ENCODE measurements at regions not wholly inside any gene's neighbourhood (a gene's known extent, or its start where the extent isn't known, plus 50 kb on each side); places are given as distances from the start of the nearest gene placed in this dataset.

- DNase-seq = no peak
- no peak overlapping the region for H3K4me3 Mint-ChIP-seq
- H3K27me3 Mint-ChIP-seq (ENCODE audit: low read depth, poor library complexity) = peaks cover 2% of the 10 kb centered on the region
- TF ChIP-seq, protein P1, sequence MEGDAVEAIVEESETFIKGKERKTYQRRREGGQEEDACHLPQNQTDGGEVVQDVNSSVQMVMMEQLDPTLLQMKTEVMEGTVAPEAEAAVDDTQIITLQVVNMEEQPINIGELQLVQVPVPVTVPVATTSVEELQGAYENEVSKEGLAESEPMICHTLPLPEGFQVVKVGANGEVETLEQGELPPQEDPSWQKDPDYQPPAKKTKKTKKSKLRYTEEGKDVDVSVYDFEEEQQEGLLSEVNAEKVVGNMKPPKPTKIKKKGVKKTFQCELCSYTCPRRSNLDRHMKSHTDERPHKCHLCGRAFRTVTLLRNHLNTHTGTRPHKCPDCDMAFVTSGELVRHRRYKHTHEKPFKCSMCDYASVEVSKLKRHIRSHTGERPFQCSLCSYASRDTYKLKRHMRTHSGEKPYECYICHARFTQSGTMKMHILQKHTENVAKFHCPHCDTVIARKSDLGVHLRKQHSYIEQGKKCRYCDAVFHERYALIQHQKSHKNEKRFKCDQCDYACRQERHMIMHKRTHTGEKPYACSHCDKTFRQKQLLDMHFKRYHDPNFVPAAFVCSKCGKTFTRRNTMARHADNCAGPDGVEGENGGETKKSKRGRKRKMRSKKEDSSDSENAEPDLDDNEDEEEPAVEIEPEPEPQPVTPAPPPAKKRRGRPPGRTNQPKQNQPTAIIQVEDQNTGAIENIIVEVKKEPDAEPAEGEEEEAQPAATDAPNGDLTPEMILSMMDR (IDR thresholded peaks at IDR 0.05) = no peak
- no peak overlapping the region for H3K27ac Mint-ChIP-seq
- H3K4me1 Mint-ChIP-seq = no peaks in the 10 kb centered on the region
- no peaks in the 10 kb centered on the region for H3K9me3 Mint-ChIP-seq
- no peaks in the 10 kb centered on the region for H3K36me3 Mint-ChIP-seq (ENCODE audit: low read depth)
These were observed 419.1 kb upstream of the SGCG start for GRCh38 chr13:22761709-22762108.

DNA sequence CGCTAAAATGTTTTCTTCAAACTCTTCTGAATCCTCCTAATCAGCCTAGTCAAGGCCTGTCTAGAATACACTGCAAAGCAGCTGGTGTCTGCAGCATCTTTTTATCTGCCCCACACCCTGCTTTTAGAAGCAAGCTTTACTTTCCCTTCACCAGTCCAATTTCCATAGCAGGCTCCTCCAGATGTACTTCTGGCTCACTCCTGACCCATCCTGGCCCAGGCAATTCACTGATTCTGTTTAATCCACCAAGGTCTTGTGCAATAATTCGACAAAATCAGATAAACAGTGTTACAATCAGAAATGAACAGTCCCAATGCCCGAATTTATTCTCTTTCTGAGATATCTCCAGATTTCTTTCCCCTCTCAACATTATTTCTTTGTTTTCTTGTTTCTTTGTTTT lies 415.2 kb upstream of the SGCG start:
- Mint-ChIP-seq H3K27me3 (ENCODE audit: low read depth, poor library complexity) (peaks cover 2% of the 10 kb centered on the region), H3K27ac (no peak overlapping the region), H3K4me3 (no peak overlapping the region), H3K4me1 (no peaks in the 10 kb centered on the region), H3K9me3 (no peaks in the 10 kb centered on the region), H3K36me3 (ENCODE audit: low read depth) (no peaks in the 10 kb centered on the region)
- TF ChIP-seq, protein P1 (IDR thresholded peaks at IDR 0.05) = no peak
- DNase-seq = no peak

- Mint-ChIP-seq H3K27me3 (ENCODE audit: low read depth, poor library complexity) (no peaks in the 10 kb centered on the region), H3K9me3 (no peaks in the 10 kb centered on the region), H3K27ac (no peak overlapping the region), H3K4me3 (no peak overlapping the region), H3K36me3 (ENCODE audit: low read depth) (no peaks in the 10 kb centered on the region), H3K4me1 (no peaks in the 10 kb centered on the region)
- DNase-seq = no peak
- TF ChIP-seq, protein P1 (IDR thresholded peaks at IDR 0.05) = no peak
These were observed 409.9 kb upstream of the SGCG start for GRCh38 chr13:22770891-22771290.

- H3K4me3 Mint-ChIP-seq = no peak overlapping the region
- no peak for DNase-seq
- no peaks in the 10 kb centered on the region for H3K27me3 Mint-ChIP-seq (ENCODE audit: low read depth, poor library complexity)
- H3K27ac Mint-ChIP-seq = no peak overlapping the region
- H3K9me3 Mint-ChIP-seq = no peaks in the 10 kb centered on the region
- TF ChIP-seq, protein P1 (IDR thresholded peaks at IDR 0.05) = no peak
- H3K36me3 Mint-ChIP-seq (ENCODE audit: low read depth) = no peaks in the 10 kb centered on the region
- H3K4me1 Mint-ChIP-seq = no peaks in the 10 kb centered on the region
These were observed 407.3 kb upstream of the SGCG start for GRCh38 chr13:22773465-22773864.

- no peaks in the 10 kb centered on the region for H3K36me3 Mint-ChIP-seq (ENCODE audit: low read depth)
These were observed 404.2 kb upstream of the SGCG start for GRCh38 chr13:22776394-22777186.

More at GRCh38 chr13:22776394-22777186, 404.2 kb upstream of the SGCG start:
- DNase-seq = no peak
- Mint-ChIP-seq H3K4me3 (no peak overlapping the region), H3K4me1 (no peaks in the 10 kb centered on the region), H3K27ac (no peak overlapping the region), H3K9me3 (peaks cover 6% of the 10 kb centered on the region), H3K27me3 (ENCODE audit: low read depth, poor library complexity) (no peaks in the 10 kb centered on the region)
- TF ChIP-seq, protein P1 (IDR thresholded peaks at IDR 0.05) = no peak
